Esophagus squamous epithelium (tissue), 4 donors: ENCODE measurements at regions not wholly inside any gene's neighbourhood (a gene's known extent, or its start where the extent isn't known, plus 50 kb on each side); places are given as distances from the start of the nearest gene placed in this dataset.

Experiments used
- POLR2A ChIP-seq, 4 donors: fragments of 450-650 bp; IDR thresholded peaks; one replicate each; pipeline ENCODE4 v1.6.1; 2017; ENCODE audit warnings: antibody characterized with exemption in 4 of 4, mild to moderate bottlenecking in 4 of 4, moderate library complexity in 3 of 4
- TF ChIP-seq, protein P1 (sequence below), 6 experiments: fragments of 450-650 bp in 4 of 6; fragments of 200-600 bp in 2 of 6; sonication (generic) in 2 of 6; IDR thresholded peaks; one replicate each; pipeline ENCODE4 v1.5.1; 2016 to 2019; ENCODE audit warnings: antibody characterized with exemption in 6 of 6, mild to moderate bottlenecking in 4 of 6, moderate library complexity in 4 of 6

- TF ChIP-seq POLR2A (IDR thresholded peaks at IDR 0.05): no peak
- TF ChIP-seq, protein P1, sequence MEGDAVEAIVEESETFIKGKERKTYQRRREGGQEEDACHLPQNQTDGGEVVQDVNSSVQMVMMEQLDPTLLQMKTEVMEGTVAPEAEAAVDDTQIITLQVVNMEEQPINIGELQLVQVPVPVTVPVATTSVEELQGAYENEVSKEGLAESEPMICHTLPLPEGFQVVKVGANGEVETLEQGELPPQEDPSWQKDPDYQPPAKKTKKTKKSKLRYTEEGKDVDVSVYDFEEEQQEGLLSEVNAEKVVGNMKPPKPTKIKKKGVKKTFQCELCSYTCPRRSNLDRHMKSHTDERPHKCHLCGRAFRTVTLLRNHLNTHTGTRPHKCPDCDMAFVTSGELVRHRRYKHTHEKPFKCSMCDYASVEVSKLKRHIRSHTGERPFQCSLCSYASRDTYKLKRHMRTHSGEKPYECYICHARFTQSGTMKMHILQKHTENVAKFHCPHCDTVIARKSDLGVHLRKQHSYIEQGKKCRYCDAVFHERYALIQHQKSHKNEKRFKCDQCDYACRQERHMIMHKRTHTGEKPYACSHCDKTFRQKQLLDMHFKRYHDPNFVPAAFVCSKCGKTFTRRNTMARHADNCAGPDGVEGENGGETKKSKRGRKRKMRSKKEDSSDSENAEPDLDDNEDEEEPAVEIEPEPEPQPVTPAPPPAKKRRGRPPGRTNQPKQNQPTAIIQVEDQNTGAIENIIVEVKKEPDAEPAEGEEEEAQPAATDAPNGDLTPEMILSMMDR (IDR thresholded peaks at IDR 0.05): no peak
These were observed 72.1 kb upstream of the RTL1 start for GRCh38 chr14:100975671-100976070.
